ENCODE measurements at regions not wholly inside any gene's neighbourhood (a gene's known extent, or its start where the extent isn't known, plus 50 kb on each side); places are given as distances from the start of the nearest gene placed in this dataset.

DNA sequence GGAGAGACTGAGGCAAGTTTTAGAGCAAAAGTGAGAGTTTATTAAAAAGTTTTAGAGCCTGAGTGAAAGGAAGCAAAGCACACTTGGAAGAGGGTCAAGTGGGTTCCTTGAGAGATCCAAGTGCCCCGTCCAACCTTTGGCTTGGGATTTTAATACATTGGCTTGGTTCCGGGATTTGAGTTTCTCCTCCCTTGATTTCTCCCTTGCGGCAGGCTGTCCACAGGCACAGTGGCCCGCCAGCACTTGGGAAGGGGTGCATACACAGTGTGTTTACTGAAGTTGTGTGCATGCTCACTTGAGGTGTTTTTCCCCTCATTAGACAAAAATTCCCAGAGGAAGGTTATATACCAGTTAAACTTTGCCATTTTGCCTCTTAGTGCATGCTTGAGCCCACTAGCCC, 333.5 kb downstream of the PCDH18 start:
- Histone ChIP-seq H3K9ac (ENCODE audit: insufficient read depth, low read length) (no peak overlapping the region), H2AFZ (ENCODE audit: low read length) (peak overlapping the region; percentile 49), H3K9me3 (ENCODE audit: control insufficient read depth, insufficient read depth, low read depth, low read length) (no peaks in the 10 kb centered on the region), H3K36me3 (ENCODE audit: control insufficient read depth, insufficient read depth, low read length) (no peaks in the 10 kb centered on the region), H3K27me3 (ENCODE audit: control insufficient read depth, insufficient read depth, low read length) (no peaks in the 10 kb centered on the region), H3K79me2 (ENCODE audit: control insufficient read depth, insufficient read depth, low read length) (no peaks in the 10 kb centered on the region), H3K4me1 (ENCODE audit: control insufficient read depth, extremely low read depth, insufficient read depth, low read length) (no peaks in the 10 kb centered on the region), H3K4me3 (replicated peaks in 1 of 4; ENCODE audit: control extremely low read depth in 1 of 4, insufficient read depth in 1 of 4, low read depth in 3 of 4, low read length in 4 of 4) (no peak overlapping the region), H3K4me2 (ENCODE audit: extremely low read depth, insufficient read depth, low read length) (no peak overlapping the region), H4K20me1 (ENCODE audit: control insufficient read depth, extremely low read depth, insufficient read depth, low read length) (no peaks in the 10 kb centered on the region), H3K27ac (ENCODE audit: insufficient read depth, low read length) (no peak overlapping the region)
- no peak for TF ChIP-seq EZH2 (IDR thresholded peaks at IDR 0.05; ENCODE audit: low read length, missing control alignments)
- TF ChIP-seq, protein P1, sequence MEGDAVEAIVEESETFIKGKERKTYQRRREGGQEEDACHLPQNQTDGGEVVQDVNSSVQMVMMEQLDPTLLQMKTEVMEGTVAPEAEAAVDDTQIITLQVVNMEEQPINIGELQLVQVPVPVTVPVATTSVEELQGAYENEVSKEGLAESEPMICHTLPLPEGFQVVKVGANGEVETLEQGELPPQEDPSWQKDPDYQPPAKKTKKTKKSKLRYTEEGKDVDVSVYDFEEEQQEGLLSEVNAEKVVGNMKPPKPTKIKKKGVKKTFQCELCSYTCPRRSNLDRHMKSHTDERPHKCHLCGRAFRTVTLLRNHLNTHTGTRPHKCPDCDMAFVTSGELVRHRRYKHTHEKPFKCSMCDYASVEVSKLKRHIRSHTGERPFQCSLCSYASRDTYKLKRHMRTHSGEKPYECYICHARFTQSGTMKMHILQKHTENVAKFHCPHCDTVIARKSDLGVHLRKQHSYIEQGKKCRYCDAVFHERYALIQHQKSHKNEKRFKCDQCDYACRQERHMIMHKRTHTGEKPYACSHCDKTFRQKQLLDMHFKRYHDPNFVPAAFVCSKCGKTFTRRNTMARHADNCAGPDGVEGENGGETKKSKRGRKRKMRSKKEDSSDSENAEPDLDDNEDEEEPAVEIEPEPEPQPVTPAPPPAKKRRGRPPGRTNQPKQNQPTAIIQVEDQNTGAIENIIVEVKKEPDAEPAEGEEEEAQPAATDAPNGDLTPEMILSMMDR (conservative IDR thresholded peaks at IDR 0.05 in 1 of 2, IDR thresholded peaks at IDR 0.05 in 1 of 2; ENCODE audit: low read depth in 1 of 2, low read length in 2 of 2) = no peak
- no peak for DNase-seq (ENCODE audit: low read depth in 2 of 2)

DNA sequence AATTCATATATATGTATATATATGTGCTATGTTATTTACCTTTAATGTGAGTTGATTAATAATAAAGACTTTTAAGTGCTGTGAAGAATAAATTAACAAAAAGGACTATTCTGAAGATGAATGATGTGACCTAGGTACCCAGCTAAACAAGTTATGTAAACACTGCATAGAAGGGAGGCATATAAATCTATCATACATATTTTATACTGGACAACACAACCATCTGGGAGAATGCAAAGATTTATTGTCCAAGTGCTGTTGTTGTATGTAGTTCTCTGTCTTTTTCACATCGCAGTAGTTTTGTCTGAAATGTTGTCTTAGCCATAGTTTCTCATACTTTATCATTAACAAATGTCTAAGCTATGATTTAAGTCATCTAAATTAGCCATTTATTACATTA, 337.6 kb downstream of the PCDH18 start:
- TF ChIP-seq, protein P1 (conservative IDR thresholded peaks at IDR 0.05 in 1 of 2, IDR thresholded peaks at IDR 0.05 in 1 of 2; ENCODE audit: low read depth in 1 of 2, low read length in 2 of 2) = no peak
- TF ChIP-seq EZH2 (IDR thresholded peaks at IDR 0.05; ENCODE audit: low read length, missing control alignments) = no peak
- H3K4me2 ChIP-seq (ENCODE audit: extremely low read depth, insufficient read depth, low read length) = no peak overlapping the region
- no peak overlapping the region for H2AFZ ChIP-seq (ENCODE audit: low read length)

DNA sequence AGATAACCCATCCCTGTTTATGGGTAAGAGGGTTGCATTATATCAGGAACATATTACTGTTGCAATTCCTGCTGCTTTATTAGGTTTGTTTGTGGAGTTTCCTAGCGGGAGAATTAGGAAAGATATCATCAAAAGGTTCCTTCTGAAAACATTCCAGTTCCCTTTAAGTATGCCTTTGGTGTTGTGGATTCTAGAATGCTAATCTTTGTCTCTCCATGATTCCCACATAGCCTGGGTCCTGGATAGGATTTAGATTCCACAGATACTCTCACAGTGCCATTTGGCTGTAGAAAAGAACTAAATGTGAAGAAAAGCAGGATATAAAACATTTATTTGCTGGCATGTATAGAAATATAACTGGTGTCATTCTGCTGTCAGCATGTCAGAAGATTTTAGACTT, 338.7 kb downstream of the PCDH18 start:
- Histone ChIP-seq H3K4me3 (replicated peaks in 1 of 4; ENCODE audit: control extremely low read depth in 1 of 4, insufficient read depth in 1 of 4, low read depth in 3 of 4, low read length in 4 of 4) (no peak overlapping the region), H2AFZ (ENCODE audit: low read length) (no peak overlapping the region), H4K20me1 (ENCODE audit: control insufficient read depth, extremely low read depth, insufficient read depth, low read length) (no peaks in the 10 kb centered on the region), H3K4me1 (ENCODE audit: control insufficient read depth, extremely low read depth, insufficient read depth, low read length) (no peaks in the 10 kb centered on the region), H3K27me3 (ENCODE audit: control insufficient read depth, insufficient read depth, low read length) (no peaks in the 10 kb centered on the region), H3K79me2 (ENCODE audit: control insufficient read depth, insufficient read depth, low read length) (no peaks in the 10 kb centered on the region), H3K4me2 (ENCODE audit: extremely low read depth, insufficient read depth, low read length) (no peak overlapping the region), H3K9ac (ENCODE audit: insufficient read depth, low read length) (no peak overlapping the region), H3K36me3 (ENCODE audit: control insufficient read depth, insufficient read depth, low read length) (no peaks in the 10 kb centered on the region), H3K27ac (ENCODE audit: insufficient read depth, low read length) (no peak overlapping the region), H3K9me3 (ENCODE audit: control insufficient read depth, insufficient read depth, low read depth, low read length) (no peaks in the 10 kb centered on the region)
- no peak for TF ChIP-seq EZH2 (IDR thresholded peaks at IDR 0.05; ENCODE audit: low read length, missing control alignments)
- TF ChIP-seq, protein P1 (conservative IDR thresholded peaks at IDR 0.05 in 1 of 2, IDR thresholded peaks at IDR 0.05 in 1 of 2; ENCODE audit: low read depth in 1 of 2, low read length in 2 of 2) = no peak
- no peak for DNase-seq (ENCODE audit: low read depth in 2 of 2)

More for the DNA sequence above, 337.6 kb downstream of the PCDH18 start:
- Histone ChIP-seq H3K79me2 (ENCODE audit: control insufficient read depth, insufficient read depth, low read length) (no peaks in the 10 kb centered on the region), H4K20me1 (ENCODE audit: control insufficient read depth, extremely low read depth, insufficient read depth, low read length) (no peaks in the 10 kb centered on the region), H3K4me1 (ENCODE audit: control insufficient read depth, extremely low read depth, insufficient read depth, low read length) (no peaks in the 10 kb centered on the region), H3K27me3 (ENCODE audit: control insufficient read depth, insufficient read depth, low read length) (no peaks in the 10 kb centered on the region), H3K9ac (ENCODE audit: insufficient read depth, low read length) (no peak overlapping the region), H3K36me3 (ENCODE audit: control insufficient read depth, insufficient read depth, low read length) (no peaks in the 10 kb centered on the region), H3K27ac (ENCODE audit: insufficient read depth, low read length) (no peak overlapping the region), H3K9me3 (ENCODE audit: control insufficient read depth, insufficient read depth, low read depth, low read length) (no peaks in the 10 kb centered on the region), H3K4me3 (replicated peaks in 1 of 4; ENCODE audit: control extremely low read depth in 1 of 4, insufficient read depth in 1 of 4, low read depth in 3 of 4, low read length in 4 of 4) (no peak overlapping the region)
- DNase-seq (ENCODE audit: low read depth in 2 of 2) = no peak

Measured in fibroblast of lung (primary cell).